ENCODE measurements at regions not wholly inside any gene's neighbourhood (a gene's known extent, or its start where the extent isn't known, plus 50 kb on each side); places are given as distances from the start of the nearest gene placed in this dataset.
"Not testable (repeated sequence)": the region's sequence is repeated elsewhere in the genome, so short reads cannot be mapped to it uniquely, and the experiment has no call there.

GRCh38 chr11:91998481-91998880, 226.1 kb upstream of the FAT3 start:
- intact Hi-C loops (cut with micrococcal nuclease), result no loop called here
- H3K27ac Mint-ChIP-seq, result no peak overlapping the region
- no peak overlapping the region for H3K27ac ChIP-seq (ENCODE audit: low read depth, low read length)
- H3K36me3 ChIP-seq (ENCODE audit: insufficient read depth, low read length), result no peaks in the 10 kb centered on the region
- H3K36me3 Mint-ChIP-seq, result no peaks in the 10 kb centered on the region
- H3K4me3 ChIP-seq (ENCODE audit: low read length in 2 of 2), result no peak overlapping the region
- no peak overlapping the region for H3K4me3 Mint-ChIP-seq
- CTCF ChIA-PET (ENCODE audit: partially characterized antibody), result no interaction called here
- no peaks in the 10 kb centered on the region for H3K27me3 Mint-ChIP-seq
- no peaks in the 10 kb centered on the region for H3K27me3 ChIP-seq (ENCODE audit: insufficient read depth, low read length)
- POLR2A ChIA-PET (ENCODE audit: partially characterized antibody), result no interaction called here
- no peaks in the 10 kb centered on the region for H3K4me1 ChIP-seq (ENCODE audit: insufficient read depth, low read length)
- H3K9me3 ChIP-seq (ENCODE audit: control insufficient read depth in 1 of 2, low read length in 2 of 2), result peaks cover 0 to 4% of the 10 kb centered on the region in 2 donors
- H3K9me3 Mint-ChIP-seq, result peaks cover 0 to 6% (median 3%) of the 10 kb centered on the region in 8 donors
- DNase-seq, result no peak
- H3K4me1 Mint-ChIP-seq, result no peaks in the 10 kb centered on the region

GRCh38 chr11:91997226-91997625, 227.4 kb upstream of the FAT3 start:
- no peaks in the 10 kb centered on the region for H3K27me3 ChIP-seq (ENCODE audit: insufficient read depth, low read length)
- no peak overlapping the region for H3K27ac ChIP-seq (ENCODE audit: low read depth, low read length)
- Mint-ChIP-seq H3K27me3 (no peaks in the 10 kb centered on the region), H3K4me1 (no peaks in the 10 kb centered on the region), H3K4me3 (no peak overlapping the region), H3K9me3 (peaks cover 0 to 6% (median 2%) of the 10 kb centered on the region in 8 donors), H3K27ac (no peak overlapping the region), H3K36me3 (no peaks in the 10 kb centered on the region)
- no peak for DNase-seq
- no peak overlapping the region for H3K4me3 ChIP-seq (ENCODE audit: low read length in 2 of 2)
- intact Hi-C loops (cut with micrococcal nuclease), result no loop called here
- H3K36me3 ChIP-seq (ENCODE audit: insufficient read depth, low read length), result no peaks in the 10 kb centered on the region
- POLR2A ChIA-PET (ENCODE audit: partially characterized antibody), result no interaction called here
- CTCF ChIA-PET (ENCODE audit: partially characterized antibody), result no interaction called here
- H3K9me3 ChIP-seq (ENCODE audit: control insufficient read depth in 1 of 2, low read length in 2 of 2), result peaks cover 0 to 4% of the 10 kb centered on the region in 2 donors
- H3K4me1 ChIP-seq (ENCODE audit: insufficient read depth, low read length), result no peaks in the 10 kb centered on the region

- CTCF ChIA-PET (ENCODE audit: partially characterized antibody), result no interaction called here
Measured at GRCh38 chr11:91996526-91996925, 228.1 kb upstream of the FAT3 start.

GRCh38 chr11:91988443-91988842, 236.2 kb upstream of the FAT3 start:
- POLR2A ChIA-PET (ENCODE audit: partially characterized antibody); H3K4me1 Mint-ChIP-seq: not testable (repeated sequence)

More at GRCh38 chr11:91996526-91996925, 228.1 kb upstream of the FAT3 start:
- Histone ChIP-seq H3K27ac (ENCODE audit: low read depth, low read length) (no peak overlapping the region), H3K9me3 (ENCODE audit: control insufficient read depth in 1 of 2, low read length in 2 of 2) (peaks cover 0 to 4% of the 10 kb centered on the region in 2 donors), H3K27me3 (ENCODE audit: insufficient read depth, low read length) (no peaks in the 10 kb centered on the region), H3K36me3 (ENCODE audit: insufficient read depth, low read length) (no peaks in the 10 kb centered on the region), H3K4me1 (ENCODE audit: insufficient read depth, low read length) (no peaks in the 10 kb centered on the region), H3K4me3 (ENCODE audit: low read length in 2 of 2) (no peak overlapping the region)
- intact Hi-C loops (cut with micrococcal nuclease), result no loop called here
- Mint-ChIP-seq H3K27ac (no peak overlapping the region), H3K4me1 (no peaks in the 10 kb centered on the region), H3K9me3 (peaks cover 0 to 6% (median 2%) of the 10 kb centered on the region in 8 donors), H3K4me3 (no peak overlapping the region), H3K27me3 (no peaks in the 10 kb centered on the region), H3K36me3 (no peaks in the 10 kb centered on the region)
- no peak for DNase-seq
- POLR2A ChIA-PET (ENCODE audit: partially characterized antibody), result no interaction called here

GRCh38 chr11:91986218-91986617, 238.4 kb upstream of the FAT3 start:
- Mint-ChIP-seq H3K27me3 (no peaks in the 10 kb centered on the region), H3K4me3 (no peak overlapping the region), H3K27ac (no peak overlapping the region), H3K9me3 (peaks cover 2 to 31% (median 17%) of the 10 kb centered on the region in 8 donors), H3K36me3 (no peaks in the 10 kb centered on the region), H3K4me1 (no peaks in the 10 kb centered on the region)
- intact Hi-C loops (cut with micrococcal nuclease), result no loop called here
- Histone ChIP-seq H3K9me3 (ENCODE audit: control insufficient read depth in 1 of 2, low read length in 2 of 2) (no peaks in the 10 kb centered on the region), H3K27me3 (ENCODE audit: insufficient read depth, low read length) (no peaks in the 10 kb centered on the region), H3K27ac (ENCODE audit: low read depth, low read length) (no peak overlapping the region), H3K4me1 (ENCODE audit: insufficient read depth, low read length) (no peaks in the 10 kb centered on the region), H3K4me3 (ENCODE audit: low read length in 2 of 2) (no peak overlapping the region), H3K36me3 (ENCODE audit: insufficient read depth, low read length) (no peaks in the 10 kb centered on the region)
- POLR2A ChIA-PET (ENCODE audit: partially characterized antibody), result no interaction called here
- no peak for DNase-seq
- CTCF ChIA-PET (ENCODE audit: partially characterized antibody), result no interaction called here

More at GRCh38 chr11:91988443-91988842, 236.2 kb upstream of the FAT3 start:
- H3K36me3 Mint-ChIP-seq; H3K4me3 Mint-ChIP-seq; H3K4me3 ChIP-seq (ENCODE audit: low read length in 2 of 2); H3K9me3 ChIP-seq (ENCODE audit: control insufficient read depth in 1 of 2, low read length in 2 of 2); intact Hi-C loops (cut with micrococcal nuclease); H3K27ac ChIP-seq (ENCODE audit: low read depth, low read length); H3K27me3 ChIP-seq (ENCODE audit: insufficient read depth, low read length); H3K4me1 ChIP-seq (ENCODE audit: insufficient read depth, low read length); DNase-seq; H3K36me3 ChIP-seq (ENCODE audit: insufficient read depth, low read length); H3K27me3 Mint-ChIP-seq; H3K27ac Mint-ChIP-seq; CTCF ChIA-PET (ENCODE audit: partially characterized antibody): not testable (repeated sequence)
- peaks cover 2 to 20% (median 13%) of the 10 kb centered on the region in 8 donors for H3K9me3 Mint-ChIP-seq

GRCh38 chr11:91984033-91984584, 240.5 kb upstream of the FAT3 start:
- Histone ChIP-seq H3K36me3 (ENCODE audit: insufficient read depth, low read length) (no peaks in the 10 kb centered on the region), H3K27ac (ENCODE audit: low read depth, low read length) (no peak overlapping the region), H3K27me3 (ENCODE audit: insufficient read depth, low read length) (no peaks in the 10 kb centered on the region), H3K9me3 (ENCODE audit: control insufficient read depth in 1 of 2, low read length in 2 of 2) (no peaks in the 10 kb centered on the region), H3K4me3 (ENCODE audit: low read length in 2 of 2) (no peak overlapping the region), H3K4me1 (ENCODE audit: insufficient read depth, low read length) (no peaks in the 10 kb centered on the region)
- CTCF ChIA-PET (ENCODE audit: partially characterized antibody), result no interaction called here
- Mint-ChIP-seq H3K36me3 (no peaks in the 10 kb centered on the region), H3K4me1 (no peaks in the 10 kb centered on the region), H3K27me3 (no peaks in the 10 kb centered on the region), H3K4me3 (no peak overlapping the region), H3K27ac (no peak overlapping the region), H3K9me3 (peaks cover 0 to 30% (median 15%) of the 10 kb centered on the region in 8 donors)
- POLR2A ChIA-PET (ENCODE audit: partially characterized antibody), result no interaction called here
- intact Hi-C loops (cut with micrococcal nuclease), result no loop called here
- DNase-seq, result no peak

GRCh38 chr11:91981995-91982394, 242.6 kb upstream of the FAT3 start:
- CTCF ChIA-PET (ENCODE audit: partially characterized antibody), result no interaction called here
- Histone ChIP-seq H3K9me3 (ENCODE audit: control insufficient read depth in 1 of 2, low read length in 2 of 2) (no peaks in the 10 kb centered on the region), H3K36me3 (ENCODE audit: insufficient read depth, low read length) (no peaks in the 10 kb centered on the region), H3K27me3 (ENCODE audit: insufficient read depth, low read length) (no peaks in the 10 kb centered on the region), H3K27ac (ENCODE audit: low read depth, low read length) (no peak overlapping the region), H3K4me3 (ENCODE audit: low read length in 2 of 2) (no peak overlapping the region), H3K4me1 (ENCODE audit: insufficient read depth, low read length) (no peaks in the 10 kb centered on the region)
- Mint-ChIP-seq H3K27ac (no peak overlapping the region), H3K36me3 (no peaks in the 10 kb centered on the region), H3K4me1 (no peaks in the 10 kb centered on the region), H3K4me3 (no peak overlapping the region), H3K9me3 (peaks cover 0 to 26% (median 13%) of the 10 kb centered on the region in 8 donors), H3K27me3 (no peaks in the 10 kb centered on the region)
- DNase-seq, result no peak
- POLR2A ChIA-PET (ENCODE audit: partially characterized antibody), result no interaction called here
- intact Hi-C loops (cut with micrococcal nuclease), result no loop called here

GRCh38 chr11:91979775-91980174, 244.8 kb upstream of the FAT3 start:
- Mint-ChIP-seq H3K4me3 (no peak overlapping the region), H3K27me3 (no peaks in the 10 kb centered on the region), H3K9me3 (peaks cover 0 to 14% (median 7%) of the 10 kb centered on the region in 8 donors), H3K36me3 (no peaks in the 10 kb centered on the region), H3K27ac (no peak overlapping the region), H3K4me1 (no peaks in the 10 kb centered on the region)
- Histone ChIP-seq H3K9me3 (ENCODE audit: control insufficient read depth in 1 of 2, low read length in 2 of 2) (no peaks in the 10 kb centered on the region), H3K27me3 (ENCODE audit: insufficient read depth, low read length) (no peaks in the 10 kb centered on the region), H3K4me1 (ENCODE audit: insufficient read depth, low read length) (no peaks in the 10 kb centered on the region), H3K36me3 (ENCODE audit: insufficient read depth, low read length) (no peaks in the 10 kb centered on the region), H3K4me3 (ENCODE audit: low read length in 2 of 2) (no peak overlapping the region), H3K27ac (ENCODE audit: low read depth, low read length) (no peak overlapping the region)
- intact Hi-C loops (cut with micrococcal nuclease), result no loop called here
- no peak for DNase-seq
- POLR2A ChIA-PET (ENCODE audit: partially characterized antibody), result no interaction called here
- CTCF ChIA-PET (ENCODE audit: partially characterized antibody), result no interaction called here
